Gastrocnemius medialis (tissue), 4 donors: ENCODE measurements at regions not wholly inside any gene's neighbourhood (a gene's known extent, or its start where the extent isn't known, plus 50 kb on each side); places are given as distances from the start of the nearest gene placed in this dataset.
"Not testable (repeated sequence)": the region's sequence is repeated elsewhere in the genome, so short reads cannot be mapped to it uniquely, and the experiment has no call there.

Source experiments
- ATAC-seq, 2 donors: fragments of 150-250 bp; one replicate each; pipeline ENCODE4 v1.9.1; 2016
- DNase-seq, 2 donors: peaks; one replicate each; pipeline ENCODE4 v3.0.0-alpha.2; 2019
- H3K27ac ChIP-seq, 4 donors: fragments of 200-600 bp; sonication (generic); 1 replicate in 1 of 4; 2 replicates in 3 of 4; pipeline ENCODE4 v1.5.1; 2016 to 2018; ENCODE audit warnings: mild to moderate bottlenecking in 2 of 4, moderate library complexity in 1 of 4
- H3K27me3 ChIP-seq, 3 donors: fragments of 200-600 bp; sonication (generic) in 2 of 3; 1 replicate in 1 of 3; 2 replicates in 2 of 3; pipeline versions ENCODE4 v1.5.1 to v1.6.0; 2016 to 2019; ENCODE audit warnings: mild to moderate bottlenecking in 1 of 3, moderate library complexity in 1 of 3
- H3K36me3 ChIP-seq, 2 donors: fragments of 200-600 bp; sonication (generic) in 1 of 2; one replicate each; pipeline ENCODE4 v1.5.1; 2017 to 2018
- H3K4me1 ChIP-seq, 2 donors: fragments of 200-600 bp; sonication (generic) in 1 of 2; one replicate each; pipeline ENCODE4 v1.5.1; 2016 to 2017; ENCODE audit warnings: mild to moderate bottlenecking in 2 of 2
- H3K4me3 ChIP-seq, 4 donors: fragments of 200-600 bp; sonication (generic) in 3 of 4; 1 replicate in 1 of 4; 2 replicates in 3 of 4; pipeline ENCODE4 v1.5.1; 2016 to 2019; ENCODE audit warnings: mild to moderate bottlenecking in 2 of 4
- H3K9me3 ChIP-seq, 3 donors: fragments of 200-600 bp; sonication (generic) in 2 of 3; 1 replicate in 1 of 3; 2 replicates in 2 of 3; pipeline ENCODE4 v1.5.1; 2016 to 2019
- POLR2A ChIP-seq, 2 donors: fragments of 450-650 bp; IDR thresholded peaks; one replicate each; pipeline ENCODE4 v1.6.1; 2017; ENCODE audit warnings: antibody characterized with exemption in 2 of 2, mild to moderate bottlenecking in 2 of 2, moderate library complexity in 2 of 2
- in situ Hi-C, 4 donors: fragments of 200-750 bp; cut with MboI; loops; one replicate each; pipeline versions ENCODE4 v1.15.0 to v1.8.0; 2017; ENCODE audit warnings: low sequenced_read_pairs in 4 of 4
- intact Hi-C: fragments of 100-400 bp; cut with DNase I; formaldehyde crosslinking; loops from one replicate; pipeline ENCODE4 v1.15.1; 2023; ENCODE audit warnings: low total_unique reads
- TF ChIP-seq, protein P1 (sequence below), 5 experiments: fragments of 450-650 bp in 3 of 5; fragments of 200-600 bp in 2 of 5; sonication (generic) in 2 of 5; IDR thresholded peaks in 4 of 5; conservative IDR thresholded peaks in 1 of 5; 1 replicate in 4 of 5; 2 replicates in 1 of 5; pipeline ENCODE4 v1.5.1; 2016 to 2019; ENCODE audit warnings: antibody characterized with exemption in 5 of 5, mild to moderate bottlenecking in 3 of 5, moderate library complexity in 3 of 5

GRCh38 chr16:65312071-65312470 is 190.2 kb upstream of the CDH11 start:
- H3K27me3 ChIP-seq: no peaks in the 10 kb centered on the region
- no peak overlapping the region for H3K4me3 ChIP-seq
- H3K27ac ChIP-seq: no peak overlapping the region
- TF ChIP-seq, protein P1, sequence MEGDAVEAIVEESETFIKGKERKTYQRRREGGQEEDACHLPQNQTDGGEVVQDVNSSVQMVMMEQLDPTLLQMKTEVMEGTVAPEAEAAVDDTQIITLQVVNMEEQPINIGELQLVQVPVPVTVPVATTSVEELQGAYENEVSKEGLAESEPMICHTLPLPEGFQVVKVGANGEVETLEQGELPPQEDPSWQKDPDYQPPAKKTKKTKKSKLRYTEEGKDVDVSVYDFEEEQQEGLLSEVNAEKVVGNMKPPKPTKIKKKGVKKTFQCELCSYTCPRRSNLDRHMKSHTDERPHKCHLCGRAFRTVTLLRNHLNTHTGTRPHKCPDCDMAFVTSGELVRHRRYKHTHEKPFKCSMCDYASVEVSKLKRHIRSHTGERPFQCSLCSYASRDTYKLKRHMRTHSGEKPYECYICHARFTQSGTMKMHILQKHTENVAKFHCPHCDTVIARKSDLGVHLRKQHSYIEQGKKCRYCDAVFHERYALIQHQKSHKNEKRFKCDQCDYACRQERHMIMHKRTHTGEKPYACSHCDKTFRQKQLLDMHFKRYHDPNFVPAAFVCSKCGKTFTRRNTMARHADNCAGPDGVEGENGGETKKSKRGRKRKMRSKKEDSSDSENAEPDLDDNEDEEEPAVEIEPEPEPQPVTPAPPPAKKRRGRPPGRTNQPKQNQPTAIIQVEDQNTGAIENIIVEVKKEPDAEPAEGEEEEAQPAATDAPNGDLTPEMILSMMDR (IDR thresholded peaks at IDR 0.05 in 4 of 5, conservative IDR thresholded peaks at IDR 0.05 in 1 of 5): no peak
- no peak for TF ChIP-seq POLR2A (IDR thresholded peaks at IDR 0.05)
- H3K36me3 ChIP-seq: no peaks in the 10 kb centered on the region
- no peak for DNase-seq
- peaks cover 23 to 33% of the 10 kb centered on the region in 2 donors for H3K4me1 ChIP-seq
- in situ Hi-C loops: no loop called here
- no peak for ATAC-seq
- no peaks in the 10 kb centered on the region for H3K9me3 ChIP-seq
- intact Hi-C loops: no loop called here

DNA sequence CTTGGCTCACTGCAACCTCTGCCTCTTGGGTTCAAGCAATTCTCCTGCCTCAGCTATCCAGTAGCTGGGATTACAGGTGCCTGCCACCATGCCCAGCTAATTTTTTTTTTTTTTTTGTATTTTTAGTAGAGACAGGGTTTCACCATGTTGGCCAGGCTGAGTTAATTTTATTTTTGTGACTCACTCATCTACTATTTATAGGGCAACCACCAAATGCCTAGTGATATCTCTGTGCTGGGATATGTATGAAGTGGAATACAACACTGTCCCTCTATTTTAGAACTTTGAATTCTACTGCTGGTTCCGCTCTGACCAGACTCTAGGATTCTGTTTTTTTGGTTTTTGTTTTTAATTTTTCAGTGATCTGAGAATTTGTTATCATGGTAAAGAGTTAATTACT is 188.6 kb upstream of the CDH11 start:
- H3K9me3 ChIP-seq, DNase-seq, intact Hi-C loops, H3K36me3 ChIP-seq, H3K27me3 ChIP-seq, H3K4me3 ChIP-seq, in situ Hi-C loops: not testable (repeated sequence)
- Histone ChIP-seq H3K27ac (peak overlapping the region; percentile 1 to 64 (median 62)), H3K4me1 (peaks cover 23 to 28% of the 10 kb centered on the region in 2 donors)
- ATAC-seq: peak; percentile 99

DNA sequence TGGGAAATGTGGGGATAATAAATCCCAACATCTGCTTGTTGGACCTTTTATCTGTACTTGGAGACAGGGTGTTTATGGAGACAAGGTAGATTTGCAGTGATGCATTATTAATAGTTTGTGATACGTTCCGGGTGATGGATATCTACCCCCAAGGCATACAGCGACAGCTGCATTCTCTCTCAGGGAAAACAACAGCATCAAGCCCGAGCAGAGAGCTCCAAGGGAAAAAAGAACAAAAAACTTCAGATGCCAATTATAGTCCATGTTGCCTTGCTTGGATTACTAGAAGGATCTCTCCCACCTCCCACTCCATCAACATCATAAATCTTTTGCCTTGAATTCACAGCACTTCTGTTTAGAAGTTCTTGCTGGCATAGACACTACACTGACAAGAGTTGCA is 187.5 kb upstream of the CDH11 start:
- in situ Hi-C loops (no loop called here), intact Hi-C loops (no loop called here)
- Histone ChIP-seq H3K27me3 (no peaks in the 10 kb centered on the region), H3K27ac (no peak overlapping the region), H3K4me1 (peaks cover 13 to 17% of the 10 kb centered on the region in 2 donors), H3K36me3 (no peaks in the 10 kb centered on the region), H3K9me3 (no peaks in the 10 kb centered on the region), H3K4me3 (no peak overlapping the region)
- TF ChIP-seq, protein P1 (IDR thresholded peaks at IDR 0.05 in 4 of 5, conservative IDR thresholded peaks at IDR 0.05 in 1 of 5): no peak
- TF ChIP-seq POLR2A (IDR thresholded peaks at IDR 0.05): no peak
- DNase-seq: no peak
- no peak for ATAC-seq

- Histone ChIP-seq H3K27me3 (no peaks in the 10 kb centered on the region), H3K4me1 (peaks cover 11 to 15% of the 10 kb centered on the region in 2 donors), H3K4me3 (no peak overlapping the region), H3K9me3 (no peaks in the 10 kb centered on the region), H3K36me3 (no peaks in the 10 kb centered on the region), H3K27ac (no peak overlapping the region)
- DNase-seq (no peak), ATAC-seq (no peak)
- TF ChIP-seq, protein P1 (IDR thresholded peaks at IDR 0.05 in 4 of 5, conservative IDR thresholded peaks at IDR 0.05 in 1 of 5): no peak
- no peak for TF ChIP-seq POLR2A (IDR thresholded peaks at IDR 0.05)
- in situ Hi-C loops (no loop called here), intact Hi-C loops (no loop called here)
Measured at GRCh38 chr16:65308506-65308905, 186.6 kb upstream of the CDH11 start.

GRCh38 chr16:65307286-65307685 is 185.4 kb upstream of the CDH11 start:
- TF ChIP-seq POLR2A (IDR thresholded peaks at IDR 0.05): no peak
- TF ChIP-seq, protein P1 (IDR thresholded peaks at IDR 0.05 in 4 of 5, conservative IDR thresholded peaks at IDR 0.05 in 1 of 5): no peak
- DNase-seq: no peak
- in situ Hi-C loops: no loop called here
- intact Hi-C loops: no loop called here
- Histone ChIP-seq H3K4me3 (no peak overlapping the region), H3K27ac (no peak overlapping the region), H3K36me3 (no peaks in the 10 kb centered on the region), H3K27me3 (no peaks in the 10 kb centered on the region), H3K4me1 (peaks cover 11 to 15% of the 10 kb centered on the region in 2 donors), H3K9me3 (no peaks in the 10 kb centered on the region)
- no peak for ATAC-seq
